H1 (cell line): ENCODE measurements at regions not wholly inside any gene's neighbourhood (a gene's known extent, or its start where the extent isn't known, plus 50 kb on each side); places are given as distances from the start of the nearest gene placed in this dataset.

ENCODE experiments used
- CTCF ChIA-PET: fragments of 300-600 bp; sonication (Branson Sonifier 250); formaldehyde crosslinking; loops from one replicate; lab custom pipeline; 2021; ENCODE audit not compliant: partially characterized antibody; lab: Charles Lee
- POLR2A ChIA-PET: fragments of 300-600 bp; sonication (Branson Sonifier 250); formaldehyde crosslinking; loops from one replicate; lab custom pipeline; 2021; ENCODE audit warnings: inconsistent platforms; ENCODE audit not compliant: partially characterized antibody; lab: Charles Lee
- DNase-seq, 2 experiments: peaks; one replicate each; pipeline versions ENCODE4 v3.0.0 to v3.0.0-alpha.2; 2010 to 2022; ENCODE audit warnings: low spot score in 2 of 2, low read depth in 1 of 2, mixed read lengths in 1 of 2
- FAIRE-seq: peaks from 2 replicates; lab custom pipeline; 2011; peaks lifted over from hg19 to GRCh38; lab: Jason Lieb, UNC
- H2AFZ ChIP-seq: 2 replicates; pipeline ENCODE4 v1.8.1; 2012; ENCODE audit warnings: low read length, inconsistent platforms
- H2AK5ac ChIP-seq: 2 replicates; pipeline ENCODE4 v1.6.1; 2013; ENCODE audit warnings: low read depth, low read length
- H2BK120ac ChIP-seq: replicated peaks from 2 replicates; pipeline ENCODE3; 2013; ENCODE audit warnings: low read depth, low read length, inconsistent platforms
- H2BK12ac ChIP-seq: 2 replicates; pipeline ENCODE4 v1.6.1; 2013; ENCODE audit warnings: low read depth, low read length
- H2BK15ac ChIP-seq: 2 replicates; pipeline ENCODE4 v1.6.1; 2013; ENCODE audit warnings: low read length
- H2BK20ac ChIP-seq: 2 replicates; pipeline ENCODE4 v1.6.1; 2013; ENCODE audit warnings: low read length
- H2BK5ac ChIP-seq: 2 replicates; pipeline ENCODE4 v1.6.1; 2013; ENCODE audit warnings: low read depth, low read length
- H3K14ac ChIP-seq: 2 replicates; pipeline ENCODE4 v1.6.1; 2013; ENCODE audit warnings: inconsistent platforms; ENCODE audit not compliant: insufficient read length
- H3K18ac ChIP-seq: 2 replicates; pipeline ENCODE4 v1.6.1; 2013; ENCODE audit warnings: low read length; ENCODE audit errors: extremely low read depth
- H3K23ac ChIP-seq: 2 replicates; pipeline ENCODE4 v1.6.1; 2013; ENCODE audit warnings: inconsistent platforms; ENCODE audit not compliant: insufficient read length
- H3K23me2 ChIP-seq: 2 replicates; pipeline ENCODE4 v1.6.1; 2013; ENCODE audit warnings: low read depth, low read length
- H3K27ac ChIP-seq: 2 replicates; pipeline ENCODE4 v1.6.1; 2011; ENCODE audit warnings: low read depth, low read length, inconsistent platforms
- H3K27me3 ChIP-seq, 4 experiments: replicated peaks in 1 of 4; 1 replicate in 1 of 4; 2 replicates in 3 of 4; pipeline versions ENCODE4 v1.6.1 to v1.8.1; 2011 to 2013; ENCODE audit warnings: low read length in 3 of 4, mild to moderate bottlenecking in 3 of 4, inconsistent platforms in 2 of 4, mixed read lengths in 2 of 4, moderate library complexity in 1 of 4; ENCODE audit not compliant: control insufficient read depth in 3 of 4, insufficient read depth in 3 of 4; ENCODE audit errors: extremely low read depth in 1 of 4
- H3K36me3 ChIP-seq, 4 experiments: 2 replicates each; pipeline versions ENCODE4 v1.6.1 to v1.8.1; 2011 to 2013; ENCODE audit warnings: mild to moderate bottlenecking in 4 of 4, low read length in 3 of 4, moderate library complexity in 2 of 4, control low read depth in 1 of 4, inconsistent platforms in 1 of 4; ENCODE audit not compliant: insufficient read depth in 4 of 4, control insufficient read depth in 2 of 4
- H3K4ac ChIP-seq: replicated peaks from 2 replicates; pipeline ENCODE3; 2013; ENCODE audit warnings: low read length, low read depth, mixed read lengths, inconsistent platforms; ENCODE audit not compliant: insufficient read length
- H3K4me1 ChIP-seq, 4 experiments: replicated peaks in 1 of 4; 1 replicate in 1 of 4; 2 replicates in 3 of 4; pipeline versions ENCODE4 v1.6.1 to v1.8.1; 2011 to 2013; ENCODE audit warnings: low read length in 3 of 4, inconsistent platforms in 2 of 4, mixed read lengths in 1 of 4; ENCODE audit not compliant: insufficient read depth in 4 of 4, control insufficient read depth in 3 of 4
- H3K4me2 ChIP-seq, 2 experiments: 2 replicates each; pipeline versions ENCODE4 v1.6.1 to v1.8.1; 2011 to 2013; ENCODE audit warnings: low read depth in 2 of 2, low read length in 2 of 2, control low read depth in 1 of 2, inconsistent platforms in 1 of 2, mild to moderate bottlenecking in 1 of 2; ENCODE audit not compliant: insufficient read depth in 1 of 2
- H3K4me3 ChIP-seq, 4 experiments: fragments of 200-600, 300-600 bp in 1 of 4; sonication (generic), shearing (Covaris generic), sonication (Bioruptor Twin) in 1 of 4; 2 replicates each; pipeline versions ENCODE4 v1.5.1 to v1.8.1; 2011 to 2016; ENCODE audit warnings: low read length in 4 of 4, low read depth in 3 of 4, control low read depth in 2 of 4, inconsistent platforms in 2 of 4, mild to moderate bottlenecking in 2 of 4, mixed read lengths in 1 of 4, moderate library complexity in 1 of 4; ENCODE audit not compliant: insufficient read depth in 2 of 4; ENCODE audit errors: extremely low read depth in 1 of 4
- H3K56ac ChIP-seq: replicated peaks from 2 replicates; pipeline ENCODE3; 2013; ENCODE audit warnings: low read depth, mild to moderate bottlenecking, mixed read lengths, low read length, inconsistent platforms; ENCODE audit not compliant: insufficient read length
- H3K79me1 ChIP-seq: 2 replicates; pipeline ENCODE4 v1.6.1; 2013; ENCODE audit warnings: low read depth, low read length, control low read depth
- H3K79me2 ChIP-seq, 2 experiments: 2 replicates each; pipeline versions ENCODE4 v1.6.1 to v1.8.1; 2012 to 2013; ENCODE audit warnings: low read length in 2 of 2, mild to moderate bottlenecking in 2 of 2, inconsistent platforms in 1 of 2; ENCODE audit not compliant: insufficient read depth in 2 of 2, control insufficient read depth in 1 of 2
- H3K9ac ChIP-seq, 4 experiments: replicated peaks in 1 of 4; 1 replicate in 1 of 4; 2 replicates in 3 of 4; pipeline versions ENCODE4 v1.6.1 to v1.8.1; 2011 to 2013; ENCODE audit warnings: low read depth in 3 of 4, low read length in 3 of 4, control low read depth in 2 of 4, mild to moderate bottlenecking in 2 of 4, moderate library complexity in 2 of 4, inconsistent platforms in 1 of 4; ENCODE audit errors: extremely low read depth in 1 of 4
- H3K9me3 ChIP-seq, 2 experiments: 2 replicates each; pipeline versions ENCODE4 v1.6.1 to v1.8.1; 2012 to 2013; ENCODE audit warnings: mild to moderate bottlenecking in 2 of 2, moderate library complexity in 2 of 2, control low read depth in 1 of 2, inconsistent platforms in 1 of 2, low read depth in 1 of 2, low read length in 1 of 2, mixed read lengths in 1 of 2; ENCODE audit not compliant: insufficient read depth in 2 of 2
- H4K20me1 ChIP-seq, 2 experiments: replicated peaks in 1 of 2; 2 replicates each; pipeline versions ENCODE3 to v1.8.1; 2011 to 2013; ENCODE audit warnings: inconsistent platforms in 2 of 2, low read length in 2 of 2, mild to moderate bottlenecking in 1 of 2; ENCODE audit not compliant: insufficient read depth in 2 of 2, control insufficient read depth in 1 of 2
- H4K5ac ChIP-seq: 2 replicates; pipeline ENCODE4 v1.6.1; 2013; ENCODE audit warnings: low read length, low read depth, mixed read lengths, inconsistent platforms; ENCODE audit not compliant: insufficient read length
- H4K8ac ChIP-seq: 2 replicates; pipeline ENCODE4 v1.8.0; 2013; ENCODE audit warnings: mild to moderate bottlenecking, moderate library complexity, low read length, inconsistent platforms; ENCODE audit not compliant: insufficient read depth; ENCODE audit errors: extremely low read depth
- H4K91ac ChIP-seq: replicated peaks from 2 replicates; pipeline ENCODE3; 2013; ENCODE audit warnings: low read length, mixed read lengths, inconsistent platforms; ENCODE audit not compliant: insufficient read length
- CEBPB ChIP-seq: IDR thresholded peaks from 2 replicates; pipeline ENCODE4 v1.6.1; 2012; ENCODE audit warnings: low read depth, low read length
- GTF2F1 ChIP-seq: IDR thresholded peaks from 2 replicates; pipeline ENCODE4 v1.6.1; 2012; ENCODE audit warnings: low read depth, low read length, improper control_type of control experiment, borderline replicate concordance
- HDAC2 ChIP-seq, 2 experiments: fragments of 300-600 bp in 1 of 2; sonication (generic) in 1 of 2; IDR thresholded peaks; 2 replicates each; pipeline ENCODE4 v1.6.1; 2011 to 2012; ENCODE audit warnings: low read depth in 2 of 2, low read length in 2 of 2, mild to moderate bottlenecking in 2 of 2, moderate library complexity in 2 of 2, borderline replicate concordance in 1 of 2, inconsistent platforms in 1 of 2
- JUN ChIP-seq: IDR thresholded peaks from 2 replicates; pipeline ENCODE4 v1.6.1; 2011; ENCODE audit warnings: low read depth, mild to moderate bottlenecking, improper control_type of control experiment, low read length
- KDM4A ChIP-seq: IDR thresholded peaks from one replicate; pipeline ENCODE4 v1.7.1; 2012; ENCODE audit warnings: low read depth, mild to moderate bottlenecking, moderate library complexity, low read length, inconsistent platforms; ENCODE audit not compliant: severe bottlenecking
- MAX ChIP-seq: IDR thresholded peaks from 2 replicates; pipeline ENCODE4 v1.6.1; 2012; ENCODE audit warnings: inconsistent platforms
- RNF2 ChIP-seq: fragments of 200-900, 300-1000 bp; sonication (generic); IDR thresholded peaks from 2 replicates; pipeline ENCODE4 v1.7.1; 2016; ENCODE audit warnings: borderline replicate concordance, low read depth, mild to moderate bottlenecking, antibody characterized with exemption, low read length; ENCODE audit not compliant: poor library complexity, severe bottlenecking; ENCODE audit errors: missing control alignments
- SIRT6 ChIP-seq: IDR thresholded peaks from one replicate; pipeline ENCODE4 v1.7.1; 2012; ENCODE audit warnings: low read length, inconsistent platforms
- TAF7 ChIP-seq: optimal IDR thresholded peaks from 2 replicates; pipeline ENCODE3; 2011; ENCODE audit warnings: low read depth, mild to moderate bottlenecking, inconsistent platforms, low read length, moderate library complexity, borderline replicate concordance
- TCF12 ChIP-seq: IDR thresholded peaks from 2 replicates; pipeline ENCODE4 v1.6.1; 2011; ENCODE audit warnings: low read depth, mild to moderate bottlenecking, low read length
- TEAD4 ChIP-seq: IDR thresholded peaks from 2 replicates; pipeline ENCODE4 v1.6.1; 2012; ENCODE audit warnings: low read depth, low read length, inconsistent platforms, mixed read lengths
- WGBS, 2 experiments: shearing (Covaris generic) in 1 of 2; methylation state at CpG; one replicate each; pipeline versions ENCODE4 v1.1.6 to v1.1.7; 2013 to 2015; ENCODE audit warnings: low lambda C conversion rate in 2 of 2, mixed read lengths in 2 of 2, inconsistent platforms in 1 of 2, low coverage in 1 of 2, missing lambda C conversion rate in 1 of 2; ENCODE audit not compliant: insufficient replicate concordance in 2 of 2, insufficient coverage in 1 of 2, insufficient read length in 1 of 2; ENCODE audit errors: extremely low coverage in 1 of 2, missing lambda C conversion rate in 1 of 2; 5-methylcytosine and 5-hydroxymethylcytosine counted together

GRCh38 chr5:174798551-174798951, 74.2 kb downstream of the MSX2 start:
- no peak overlapping the region for H3K4ac ChIP-seq
- no peak overlapping the region for H2AFZ ChIP-seq
- no peak overlapping the region for H2BK20ac ChIP-seq
- H2AK5ac ChIP-seq: no peak overlapping the region
- no peak overlapping the region for H3K4me2 ChIP-seq
- H3K9me3 ChIP-seq: peaks cover 0 to 6% of the 10 kb centered on the region in 2 experiments; a peak in 1 of 4 replicates
- no peak overlapping the region for H4K91ac ChIP-seq
- no peak overlapping the region for H3K56ac ChIP-seq
- H2BK12ac ChIP-seq: no peak overlapping the region
- no peak overlapping the region for H3K18ac ChIP-seq
- POLR2A ChIA-PET: no interaction called here
- H3K4me1 ChIP-seq: peaks cover 0 to 3% (median 0%) of the 10 kb centered on the region in 4 experiments; a peak in 1 of 7 replicates
- H2BK5ac ChIP-seq: no peak overlapping the region
- H3K79me2 ChIP-seq: no peaks in the 10 kb centered on the region
- H3K27me3 ChIP-seq: no peaks in the 10 kb centered on the region
- no peak overlapping the region for H3K23ac ChIP-seq
- CTCF ChIA-PET: interaction anchor here (0.6 to 1.8 kb wide), 2 partner anchors 11 to 335 kb away, joined by 4 to 5 read pairs; no protein-coding TSS in a partner anchor
- no peak overlapping the region for H2BK15ac ChIP-seq
- no peak for DNase-seq
- H4K8ac ChIP-seq: no peak overlapping the region
- no peaks in the 10 kb centered on the region for H3K36me3 ChIP-seq
- H4K5ac ChIP-seq: no peak overlapping the region
- no peaks in the 10 kb centered on the region for H3K23me2 ChIP-seq
- H3K4me3 ChIP-seq: no peak overlapping the region
- H3K9ac ChIP-seq: no peak overlapping the region
- no peak overlapping the region for H3K27ac ChIP-seq
- H2BK120ac ChIP-seq: no peak overlapping the region
- H3K79me1 ChIP-seq: no peaks in the 10 kb centered on the region
- no peak for FAIRE-seq
- WGBS, 2 experiments: 91% methylated on average over 7 of the region's 7 CpGs; no CpG with 5 or more reads in 1 of the 2 experiments
- H3K14ac ChIP-seq: no peak overlapping the region
- H4K20me1 ChIP-seq: no peaks in the 10 kb centered on the region
- no peak for TF ChIP-seq TAF7
- no peak for TF ChIP-seq TEAD4
- TF ChIP-seq JUN: no peak
- TF ChIP-seq HDAC2 (IDR thresholded peaks at IDR 0.05; ENCODE audit: borderline replicate concordance in 1 of 2, low read depth in 2 of 2, low read length in 2 of 2): no peak
- TF ChIP-seq TCF12: no peak
- no peak for TF ChIP-seq SIRT6
- TF ChIP-seq KDM4A: no peak
- TF ChIP-seq RNF2: no peak
- no peak for TF ChIP-seq MAX
- TF ChIP-seq GTF2F1: no peak
- no peak for TF ChIP-seq CEBPB
